Heart left ventricle (tissue), 16 donors: ENCODE measurements at regions not wholly inside any gene's neighbourhood (a gene's known extent, or its start where the extent isn't known, plus 50 kb on each side); places are given as distances from the start of the nearest gene placed in this dataset.
A peak's percentile ranks its signal among the peaks of the same experiment; 100 is the strongest.
"Not testable (repeated sequence)": the region's sequence is repeated elsewhere in the genome, so short reads cannot be mapped to it uniquely, and the experiment has no call there.

Experiments used
- ATAC-seq, 4 donors: fragments of 200-7000 bp; cut with Tn5 transposase; one replicate each; pipeline ENCODE4 v1.9.1; 2020 to 2022; ENCODE audit warnings: moderate library complexity in 4 of 4, mild to moderate bottlenecking in 3 of 4, moderate number of reproducible peaks in 1 of 4
- DNase-seq, 5 donors: peaks; one replicate each; pipeline ENCODE4 v3.0.0-alpha.2; 2020
- H3K27ac ChIP-seq, 12 donors: fragments of 200-600 bp; sonication (generic) in 4 of 12; one replicate each; pipeline versions ENCODE4 v1.5.0 to v1.8.0; 2016 to 2022; ENCODE audit warnings: mild to moderate bottlenecking in 2 of 12
- H3K27me3 ChIP-seq, 9 donors: fragments of 200-600 bp; sonication (generic) in 2 of 9; one replicate each; pipeline versions ENCODE4 v1.5.1 to v1.8.0; 2016 to 2022; ENCODE audit warnings: mild to moderate bottlenecking in 3 of 9
- H3K36me3 ChIP-seq, 9 donors: fragments of 200-600 bp; sonication (generic) in 2 of 9; one replicate each; pipeline versions ENCODE4 v1.5.0 to v1.8.0; 2018 to 2022; ENCODE audit warnings: mild to moderate bottlenecking in 2 of 9
- H3K4me1 ChIP-seq, 12 donors: fragments of 200-600 bp; sonication (generic) in 4 of 12; one replicate each; pipeline versions ENCODE4 v1.5.0 to v1.8.0; 2016 to 2022; ENCODE audit warnings: mild to moderate bottlenecking in 3 of 12
- H3K4me3 ChIP-seq, 12 donors: fragments of 200-600 bp; sonication (generic) in 4 of 12; one replicate each; pipeline versions ENCODE4 v1.5.0 to v1.8.0; 2017 to 2022; ENCODE audit warnings: mild to moderate bottlenecking in 9 of 12, moderate library complexity in 4 of 12
- H3K9me3 ChIP-seq, 12 donors: fragments of 200-600 bp; sonication (generic) in 4 of 12; one replicate each; pipeline versions ENCODE4 v1.5.0 to v1.8.0; 2016 to 2022; ENCODE audit warnings: mild to moderate bottlenecking in 1 of 12
- POLR2A ChIP-seq, 2 donors: fragments of 450-650 bp; IDR thresholded peaks; one replicate each; pipeline ENCODE4 v1.6.1; 2017; ENCODE audit warnings: antibody characterized with exemption in 2 of 2, mild to moderate bottlenecking in 2 of 2, moderate library complexity in 2 of 2
- WGBS, 4 donors: extraction: QIAGEN DNeasy Blood & Tissue Kit in 2 of 4; methylation state at CpG; one replicate each; pipeline versions ENCODE4 v1.1.5 to v1.1.7; 2013 to 2018; 5-methylcytosine and 5-hydroxymethylcytosine counted together
- intact Hi-C, 10 donors: fragments of 100-400 bp; cut with DNase I; formaldehyde crosslinking; loops; one replicate each; pipeline versions ENCODE4 v1.11.1 to v1.14.2; 2022
- TF ChIP-seq, protein P1 (sequence below), 12 donors: fragments of 200-600 bp; sonication (generic) in 4 of 12; IDR thresholded peaks; one replicate each; pipeline versions ENCODE4 v1.5.0 to v1.8.0; 2018 to 2022; ENCODE audit warnings: antibody characterized with exemption in 12 of 12, mild to moderate bottlenecking in 5 of 12
- donor health status: ischemic (EF 13 %, LVEDD 7.1; RV severe dilation, severe dysfunction).
- donor health status: healthy with polysubstance abuse.
- donor health status: DM: no; HTN: yes; CAD: no.
- donor health status: DM: no; HTN: no; CAD: no.
- donor health status: ischemic (EF 25% LVEDD 6.9; RV normal size, moderate dysfunction).
- donor health status: ischemic (EF 25% LVEDD 5.7; RV mildly dilated, moderate dysfunction).
- donor health status: healthy.
- donor health status: DM: yes; HTN: yes; CAD: no.
- donor health status: ischemic (EF 35%, LVEDD 5.7; RV mildly dilated, moderate dysfunction).
- donor health status: nonischemic (EF 11% LVEDD 7.7; RV severe dilation, severe dysfunction).
- donor health status: DM: yes; HTN: yes; CAD: no.
- donor health status: PGD.
- donor health status: ischemic (EF 29% LVEDD 5.4; RV normal size, mild dysfunction).
- donor health status: nonischemic (EF 23%, LVEDD 6.1; RV moderate dilation, normal function).

DNA sequence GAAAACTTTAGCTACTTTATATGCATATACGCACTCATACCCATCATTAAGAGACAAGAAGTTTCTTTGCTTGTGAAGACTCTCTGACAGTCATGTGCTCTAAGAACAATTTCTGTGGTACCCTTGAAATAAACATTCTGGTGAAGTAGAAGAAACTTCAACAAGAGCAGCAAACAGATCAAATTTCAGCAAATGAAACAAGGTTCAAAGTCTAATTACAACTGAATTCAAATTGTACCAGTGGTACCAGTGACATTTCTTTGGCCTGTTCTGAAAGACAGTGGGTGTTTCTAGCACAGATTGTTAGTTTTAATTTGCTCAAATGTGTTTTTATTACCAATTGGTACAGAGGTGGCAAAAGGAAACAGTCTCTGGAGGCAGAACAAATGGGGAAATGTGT, 391.0 kb downstream of the CHSY3 start:
- Histone ChIP-seq H3K9me3 (no peaks in the 10 kb centered on the region), H3K27me3 (no peaks in the 10 kb centered on the region), H3K27ac (no peak overlapping the region), H3K4me1 (no peaks in the 10 kb centered on the region), H3K4me3 (no peak overlapping the region), H3K36me3 (no peaks in the 10 kb centered on the region)
- TF ChIP-seq POLR2A (IDR thresholded peaks at IDR 0.05) = no peak
- TF ChIP-seq, protein P1, sequence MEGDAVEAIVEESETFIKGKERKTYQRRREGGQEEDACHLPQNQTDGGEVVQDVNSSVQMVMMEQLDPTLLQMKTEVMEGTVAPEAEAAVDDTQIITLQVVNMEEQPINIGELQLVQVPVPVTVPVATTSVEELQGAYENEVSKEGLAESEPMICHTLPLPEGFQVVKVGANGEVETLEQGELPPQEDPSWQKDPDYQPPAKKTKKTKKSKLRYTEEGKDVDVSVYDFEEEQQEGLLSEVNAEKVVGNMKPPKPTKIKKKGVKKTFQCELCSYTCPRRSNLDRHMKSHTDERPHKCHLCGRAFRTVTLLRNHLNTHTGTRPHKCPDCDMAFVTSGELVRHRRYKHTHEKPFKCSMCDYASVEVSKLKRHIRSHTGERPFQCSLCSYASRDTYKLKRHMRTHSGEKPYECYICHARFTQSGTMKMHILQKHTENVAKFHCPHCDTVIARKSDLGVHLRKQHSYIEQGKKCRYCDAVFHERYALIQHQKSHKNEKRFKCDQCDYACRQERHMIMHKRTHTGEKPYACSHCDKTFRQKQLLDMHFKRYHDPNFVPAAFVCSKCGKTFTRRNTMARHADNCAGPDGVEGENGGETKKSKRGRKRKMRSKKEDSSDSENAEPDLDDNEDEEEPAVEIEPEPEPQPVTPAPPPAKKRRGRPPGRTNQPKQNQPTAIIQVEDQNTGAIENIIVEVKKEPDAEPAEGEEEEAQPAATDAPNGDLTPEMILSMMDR (IDR thresholded peaks at IDR 0.05) = no peak
- WGBS, 4 donors = 96 to 100% (median 98%) methylated on average over 1 of the region's 1 CpG
- DNase-seq (no peak), ATAC-seq (no peak)
- intact Hi-C loops = no loop called here

DNA sequence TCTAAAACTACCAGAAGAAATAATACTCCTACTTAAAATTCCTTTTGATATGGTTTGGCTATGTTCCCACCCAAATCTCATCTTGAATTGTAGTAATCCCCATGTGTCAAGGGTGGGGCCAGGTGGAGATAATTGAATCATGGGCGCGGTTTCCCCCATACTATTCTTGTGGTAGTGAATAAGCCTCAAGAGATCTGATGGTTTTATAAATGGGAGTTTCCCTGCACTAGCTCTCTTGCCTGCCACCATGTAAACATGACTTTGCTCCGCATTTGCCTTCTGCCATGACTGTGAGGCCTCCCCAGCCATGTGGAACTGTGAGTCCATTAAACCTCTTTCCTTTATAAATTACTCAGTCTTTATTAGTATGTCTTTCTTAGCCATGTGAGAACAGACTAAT, 390.5 kb downstream of the CHSY3 start:
- H3K27ac ChIP-seq, H3K4me1 ChIP-seq, H3K36me3 ChIP-seq, H3K4me3 ChIP-seq, ATAC-seq, DNase-seq, H3K9me3 ChIP-seq, intact Hi-C loops, H3K27me3 ChIP-seq: not testable (repeated sequence)
- 90 to 92% (median 91%) methylated on average over 3 of the region's 3 CpGs for WGBS, 4 donors

- H3K27me3 ChIP-seq = no peaks in the 10 kb centered on the region
- H3K4me3 ChIP-seq = no peak overlapping the region
- peak in 1 of 4 donors; percentile 31 for ATAC-seq
- peak in 1 of 5 donors; percentile 26 for DNase-seq
- intact Hi-C loops = no loop called here
- H3K4me1 ChIP-seq = peaks cover 0 to 9% (median 0%) of the 10 kb centered on the region in 12 donors
- TF ChIP-seq, protein P1 (IDR thresholded peaks at IDR 0.05) = no peak
- no peak for TF ChIP-seq POLR2A (IDR thresholded peaks at IDR 0.05)
- peaks cover 0 to under 1% (median 0%) of the 10 kb centered on the region in 12 donors for H3K9me3 ChIP-seq
- H3K27ac ChIP-seq = no peak overlapping the region
- WGBS, 4 donors = 80 to 87% (median 84%) methylated on average over 2 of the region's 2 CpGs
- H3K36me3 ChIP-seq = no peaks in the 10 kb centered on the region
These were observed 386.0 kb downstream of the CHSY3 start for GRCh38 chr5:130290219-130290618.

GRCh38 chr5:130289132-130290088, 385.1 kb downstream of the CHSY3 start:
- TF ChIP-seq POLR2A (IDR thresholded peaks at IDR 0.05) = no peak
- TF ChIP-seq, protein P1 (IDR thresholded peaks at IDR 0.05) = no peak
- no peak for DNase-seq
- intact Hi-C loops = no loop called here
- Histone ChIP-seq H3K27ac (no peak overlapping the region), H3K36me3 (no peaks in the 10 kb centered on the region), H3K4me3 (no peak overlapping the region), H3K9me3 (peaks cover 0 to 3% (median 0%) of the 10 kb centered on the region in 12 donors), H3K4me1 (peaks cover 0 to 9% (median 0%) of the 10 kb centered on the region in 12 donors), H3K27me3 (no peaks in the 10 kb centered on the region)
- peak in 2 of 4 donors; percentile 50 to 64 for ATAC-seq
- 69 to 75% (median 74%) methylated on average over 6 of the region's 6 CpGs for WGBS, 4 donors
